ENCODE measurements at regions not wholly inside any gene's neighbourhood (a gene's known extent, or its start where the extent isn't known, plus 50 kb on each side); places are given as distances from the start of the nearest gene placed in this dataset.

DNA sequence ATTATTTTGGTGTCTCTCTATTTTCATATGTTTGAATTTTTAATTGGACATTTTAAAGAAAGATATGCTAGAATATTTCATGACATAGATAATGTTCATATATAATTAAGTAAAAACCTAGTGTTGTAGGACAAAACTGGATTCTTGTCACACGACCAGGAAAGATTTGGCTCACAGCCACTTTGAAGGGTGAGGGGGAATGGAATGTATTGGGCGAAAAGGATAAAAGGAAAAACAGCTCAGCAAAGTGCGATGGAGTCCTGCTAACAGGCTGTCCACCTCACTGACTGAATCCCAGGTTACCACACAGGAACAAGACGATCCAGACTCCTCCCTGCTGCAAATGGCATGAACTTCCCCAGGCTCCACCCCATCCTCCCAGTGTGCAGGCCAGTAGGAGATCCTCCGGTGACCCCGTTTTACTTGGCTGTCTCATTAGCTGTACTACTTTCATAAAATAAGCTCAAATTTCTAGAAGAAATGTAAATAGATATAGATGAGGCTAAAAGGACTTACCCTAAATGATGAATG, 186.2 kb downstream of the CD47 start:
- TF ChIP-seq CTCF (IDR thresholded peaks at IDR 0.05) (no peak), POLR2A (IDR thresholded peaks at IDR 0.05) (no peak)
